GM19395 (cell line): ENCODE measurements at regions not wholly inside any gene's neighbourhood (a gene's known extent, or its start where the extent isn't known, plus 50 kb on each side); places are given as distances from the start of the nearest gene placed in this dataset.

Experiments
- ATAC-seq: cut with Tn5 transposase; IDR thresholded peaks from one replicate; pipeline ENCODE4 v1.9.1; 2021; ENCODE audit warnings: mild to moderate bottlenecking, moderate library complexity; ENCODE audit not compliant: unreplicated experiment

GRCh38 chr4:20302336-20302735 lies 50.6 kb downstream of the SLIT2 start:
- no peak for ATAC-seq

GRCh38 chr4:20305976-20306375 lies 54.3 kb downstream of the SLIT2 start:
- no peak for ATAC-seq

- ATAC-seq: no peak
Observed at GRCh38 chr4:20311856-20312255, 60.2 kb downstream of the SLIT2 start.

- no peak for ATAC-seq
Observed at GRCh38 chr4:20313237-20314030, 61.7 kb downstream of the SLIT2 start.

GRCh38 chr4:20317424-20317985 lies 65.8 kb downstream of the SLIT2 start:
- ATAC-seq: no peak

GRCh38 chr4:20318001-20318908 lies 66.5 kb downstream of the SLIT2 start:
- no peak for ATAC-seq

- no peak for ATAC-seq
Observed at GRCh38 chr4:20318909-20319277, 67.2 kb downstream of the SLIT2 start.

GRCh38 chr4:20319825-20320612 lies 68.3 kb downstream of the SLIT2 start:
- no peak for ATAC-seq

- no peak for ATAC-seq
Observed at GRCh38 chr4:20323991-20324390, 72.3 kb downstream of the SLIT2 start.

- no peak for ATAC-seq
Observed at GRCh38 chr4:20326460-20326859, 74.8 kb downstream of the SLIT2 start.

GRCh38 chr4:20326977-20327376 lies 75.3 kb downstream of the SLIT2 start:
- no peak for ATAC-seq

GRCh38 chr4:20327808-20328207 lies 76.1 kb downstream of the SLIT2 start:
- no peak for ATAC-seq

- no peak for ATAC-seq
Observed at GRCh38 chr4:20331642-20332041, 79.9 kb downstream of the SLIT2 start.

- no peak for ATAC-seq
Observed at GRCh38 chr4:20333141-20333715, 81.5 kb downstream of the SLIT2 start.

- no peak for ATAC-seq
Observed at GRCh38 chr4:20337261-20337664, 85.6 kb downstream of the SLIT2 start.

GRCh38 chr4:20338841-20339240 lies 87.1 kb downstream of the SLIT2 start:
- ATAC-seq: no peak

GRCh38 chr4:20341134-20341738 lies 89.5 kb downstream of the SLIT2 start:
- ATAC-seq: no peak

GRCh38 chr4:20347531-20347930 lies 95.8 kb downstream of the SLIT2 start:
- no peak for ATAC-seq

- ATAC-seq: no peak
Observed at GRCh38 chr4:20348411-20348810, 96.7 kb downstream of the SLIT2 start.
